ENCODE measurements at regions not wholly inside any gene's neighbourhood (a gene's known extent, or its start where the extent isn't known, plus 50 kb on each side); places are given as distances from the start of the nearest gene placed in this dataset.
"Not testable (repeated sequence)": the region's sequence is repeated elsewhere in the genome, so short reads cannot be mapped to it uniquely, and the experiment has no call there.

DNA sequence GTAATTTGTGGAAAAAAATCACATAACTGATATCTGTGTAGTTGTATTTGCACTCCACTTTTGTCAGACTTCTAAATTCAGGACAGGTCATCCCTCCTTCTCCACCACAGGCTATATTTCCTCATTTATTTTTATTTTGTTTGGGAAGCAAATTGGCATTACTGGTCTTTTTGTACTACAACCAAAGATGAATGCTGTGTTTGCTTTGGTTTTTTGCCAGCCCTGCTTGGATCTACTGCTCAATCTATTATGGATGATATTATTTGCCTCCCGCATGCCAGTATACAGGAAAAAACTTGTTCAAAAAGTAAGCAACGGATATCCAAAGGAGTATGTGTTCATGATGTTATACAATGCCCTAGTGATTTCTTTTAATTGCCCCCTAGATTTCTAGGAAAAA, 948.8 kb downstream of the TRHDE start:
- Histone ChIP-seq H3K27me3 (no peaks in the 10 kb centered on the region), H3K36me3 (no peaks in the 10 kb centered on the region), H3K4me3 (no peak overlapping the region), H3K9me3 (no peaks in the 10 kb centered on the region)
- peak; percentile 40 for DNase-seq

- H3K4me3 ChIP-seq: no peak overlapping the region
- H3K36me3 ChIP-seq: no peaks in the 10 kb centered on the region
- H3K27me3 ChIP-seq: no peaks in the 10 kb centered on the region
- no peaks in the 10 kb centered on the region for H3K9me3 ChIP-seq
- DNase-seq: no peak
Measured at GRCh38 chr12:73221398-73221797, 949.2 kb downstream of the TRHDE start.

DNA sequence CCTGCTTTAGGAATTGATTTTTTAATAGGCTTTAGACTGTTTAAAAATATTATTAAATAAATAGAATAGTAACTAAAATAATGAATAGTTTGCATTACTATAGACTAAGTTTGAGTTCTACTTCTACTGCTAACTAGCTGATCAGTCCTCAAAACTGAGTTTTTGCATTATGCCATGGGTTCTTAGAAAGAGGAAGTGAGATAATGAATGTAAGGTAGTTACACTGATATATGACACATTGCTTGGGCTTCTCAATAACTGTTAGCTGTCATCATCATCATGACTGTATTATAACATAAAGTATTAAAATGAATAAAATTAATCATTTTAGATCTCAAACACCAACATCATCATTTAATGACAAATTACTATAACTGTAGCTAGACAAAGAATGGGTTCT, 949.7 kb downstream of the TRHDE start:
- no peak for DNase-seq
- H3K9me3 ChIP-seq: no peaks in the 10 kb centered on the region
- H3K36me3 ChIP-seq: no peaks in the 10 kb centered on the region
- no peaks in the 10 kb centered on the region for H3K27me3 ChIP-seq
- H3K4me3 ChIP-seq: no peak overlapping the region

GRCh38 chr12:73225371-73225937, 953.3 kb downstream of the TRHDE start:
- no peaks in the 10 kb centered on the region for H3K36me3 ChIP-seq
- no peak for DNase-seq
- no peak overlapping the region for H3K4me3 ChIP-seq
- H3K27me3 ChIP-seq: no peaks in the 10 kb centered on the region
- H3K9me3 ChIP-seq: no peaks in the 10 kb centered on the region

GRCh38 chr12:73225941-73226340, 953.8 kb downstream of the TRHDE start:
- DNase-seq: no peak
- H3K4me3 ChIP-seq: no peak overlapping the region

GRCh38 chr12:73226593-73226992, 954.4 kb downstream of the TRHDE start:
- Histone ChIP-seq H3K4me3 (no peak overlapping the region), H3K27me3 (no peaks in the 10 kb centered on the region), H3K36me3 (no peaks in the 10 kb centered on the region), H3K9me3 (no peaks in the 10 kb centered on the region)
- DNase-seq: no peak

More at GRCh38 chr12:73225941-73226340, 953.8 kb downstream of the TRHDE start:
- Histone ChIP-seq H3K9me3 (no peaks in the 10 kb centered on the region), H3K27me3 (no peaks in the 10 kb centered on the region), H3K36me3 (no peaks in the 10 kb centered on the region)

- not testable (repeated sequence) for DNase-seq, H3K27me3 ChIP-seq, H3K4me3 ChIP-seq, H3K9me3 ChIP-seq, H3K36me3 ChIP-seq
Measured at GRCh38 chr12:73228828-73229227, 956.7 kb downstream of the TRHDE start.

GRCh38 chr12:73235387-73235786, 963.2 kb downstream of the TRHDE start:
- Histone ChIP-seq H3K36me3 (no peaks in the 10 kb centered on the region), H3K4me3 (no peak overlapping the region), H3K9me3 (peaks cover 13% of the 10 kb centered on the region), H3K27me3 (no peaks in the 10 kb centered on the region)
- DNase-seq: no peak

GRCh38 chr12:73240110-73240509, 967.9 kb downstream of the TRHDE start:
- Histone ChIP-seq H3K36me3 (no peaks in the 10 kb centered on the region), H3K9me3 (peaks cover 2% of the 10 kb centered on the region), H3K27me3 (no peaks in the 10 kb centered on the region), H3K4me3 (no peak overlapping the region)
- no peak for DNase-seq

GRCh38 chr12:73262788-73263381, 990.7 kb downstream of the TRHDE start:
- H3K9me3 ChIP-seq: no peaks in the 10 kb centered on the region
- no peak overlapping the region for H3K4me3 ChIP-seq
- H3K27me3 ChIP-seq: no peaks in the 10 kb centered on the region
- H3K36me3 ChIP-seq: no peaks in the 10 kb centered on the region
- DNase-seq: no peak

DNA sequence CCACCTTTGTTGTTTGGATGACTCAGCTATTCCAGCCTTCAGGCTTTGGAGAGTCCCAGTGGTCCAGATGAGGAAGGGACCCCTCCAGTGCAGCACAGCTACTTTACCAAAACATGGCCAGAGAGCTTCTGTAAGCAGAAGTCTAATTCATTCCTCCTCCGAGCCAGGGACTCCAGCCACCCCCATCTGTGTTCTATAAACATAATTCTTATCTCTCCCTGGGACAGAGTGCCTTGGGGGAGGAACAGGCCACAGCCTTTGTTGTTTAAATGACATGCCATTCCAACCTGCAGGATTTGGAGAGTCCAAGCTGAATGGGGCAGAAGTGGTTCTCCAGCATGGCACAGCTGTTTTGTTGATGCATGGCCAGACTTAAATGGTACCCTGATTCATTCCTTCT, 994.0 kb downstream of the TRHDE start:
- H3K9me3 ChIP-seq: peaks cover 5% of the 10 kb centered on the region
- no peaks in the 10 kb centered on the region for H3K36me3 ChIP-seq
- no peak overlapping the region for H3K4me3 ChIP-seq
- H3K27me3 ChIP-seq: no peaks in the 10 kb centered on the region
- DNase-seq: no peak

DNA sequence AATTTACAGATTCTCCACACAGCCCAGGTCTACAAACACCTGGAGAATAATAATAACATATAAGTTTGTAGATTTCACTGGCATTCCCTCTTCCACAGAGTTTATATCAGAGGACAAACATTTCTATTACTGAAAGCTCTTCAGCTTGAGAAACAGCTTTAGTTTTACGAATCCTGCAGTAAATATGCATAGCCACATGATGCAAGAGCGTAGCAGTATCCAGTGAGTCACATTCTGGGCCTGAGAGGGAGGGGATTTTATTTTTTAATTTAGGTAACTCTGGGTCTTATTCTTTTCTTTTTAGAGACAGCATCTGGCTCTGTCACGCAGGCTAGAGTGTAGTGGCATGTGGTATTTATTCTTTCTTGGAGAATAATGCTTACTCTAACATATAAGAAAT, 1002.8 kb downstream of the TRHDE start:
- Histone ChIP-seq H3K27me3 (no peaks in the 10 kb centered on the region), H3K36me3 (no peaks in the 10 kb centered on the region), H3K4me3 (no peak overlapping the region), H3K9me3 (no peaks in the 10 kb centered on the region)
- DNase-seq: no peak

GRCh38 chr12:73277971-73278370, 1005.8 kb downstream of the TRHDE start:
- Histone ChIP-seq H3K27me3 (no peaks in the 10 kb centered on the region), H3K4me3 (no peak overlapping the region), H3K9me3 (no peaks in the 10 kb centered on the region), H3K36me3 (no peaks in the 10 kb centered on the region)
- no peak for DNase-seq

DNA sequence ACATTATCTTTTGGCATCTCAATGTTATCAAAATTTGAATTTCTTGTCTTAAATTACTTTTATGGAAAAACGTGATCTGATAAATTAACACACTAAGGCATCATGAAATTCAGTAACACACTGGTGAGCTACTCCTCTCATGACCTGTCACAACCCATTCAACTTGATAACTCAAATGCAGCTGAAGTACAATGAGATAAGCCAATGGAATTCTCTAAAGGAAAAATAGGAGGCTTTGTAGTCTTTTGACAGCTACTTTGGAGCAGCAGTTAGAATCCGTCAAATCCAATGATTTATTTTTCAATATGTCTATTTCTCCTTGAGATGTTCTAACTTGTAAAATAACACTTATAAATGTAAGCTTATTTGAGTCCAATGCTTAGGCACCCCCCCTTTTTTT, 1029.4 kb downstream of the TRHDE start:
- Histone ChIP-seq H3K4me3 (no peak overlapping the region), H3K36me3 (no peaks in the 10 kb centered on the region), H3K9me3 (no peaks in the 10 kb centered on the region), H3K27me3 (no peaks in the 10 kb centered on the region)
- no peak for DNase-seq

DNA sequence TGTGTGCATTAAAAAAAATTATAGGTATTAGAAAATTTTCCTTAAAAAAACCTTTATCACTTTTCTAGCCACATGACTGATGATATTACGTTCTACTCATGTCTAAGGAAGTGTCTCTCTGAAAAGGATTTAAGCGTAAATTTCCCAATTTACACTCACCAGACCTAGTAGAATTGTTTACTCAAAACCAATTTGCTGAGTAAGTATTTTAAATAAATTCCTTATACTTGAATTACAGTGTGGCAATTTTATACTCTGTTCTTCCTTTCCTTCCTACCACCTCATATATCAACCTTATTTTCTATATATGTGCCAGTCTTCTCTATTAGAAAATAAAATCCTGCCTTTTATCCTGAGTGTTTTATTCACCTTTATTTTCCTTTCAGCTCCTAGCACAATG, 1035.1 kb downstream of the TRHDE start:
- Histone ChIP-seq H3K27me3 (no peaks in the 10 kb centered on the region), H3K9me3 (peaks cover 8% of the 10 kb centered on the region; the same call in 1 of the 2 replicates), H3K4me3 (no peak overlapping the region), H3K36me3 (no peaks in the 10 kb centered on the region)
- DNase-seq: no peak

DNA sequence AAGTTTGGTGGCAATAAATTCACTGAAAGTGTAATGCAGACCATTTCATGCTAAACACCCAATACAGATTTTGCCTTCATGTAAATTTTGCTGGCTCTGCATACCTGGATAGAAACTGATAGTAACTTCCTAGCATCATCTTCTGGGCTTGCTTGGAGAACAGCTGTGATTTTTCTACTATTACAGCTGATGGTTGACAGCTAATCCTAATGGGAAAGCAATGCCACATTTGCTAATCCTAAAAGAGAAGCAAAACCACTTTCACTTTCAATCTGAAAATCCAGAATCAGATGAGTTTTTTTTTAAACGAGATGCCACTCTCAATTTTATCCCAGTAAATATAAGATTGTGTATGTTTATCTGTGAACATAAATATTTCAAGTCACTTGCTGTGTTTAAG, 1035.9 kb downstream of the TRHDE start:
- DNase-seq: no peak
- H3K36me3 ChIP-seq: no peaks in the 10 kb centered on the region
- H3K4me3 ChIP-seq: peak overlapping the region; percentile 25
- peaks cover 8% of the 10 kb centered on the region; the same call in 1 of the 2 replicates for H3K9me3 ChIP-seq
- H3K27me3 ChIP-seq: no peaks in the 10 kb centered on the region

DNA sequence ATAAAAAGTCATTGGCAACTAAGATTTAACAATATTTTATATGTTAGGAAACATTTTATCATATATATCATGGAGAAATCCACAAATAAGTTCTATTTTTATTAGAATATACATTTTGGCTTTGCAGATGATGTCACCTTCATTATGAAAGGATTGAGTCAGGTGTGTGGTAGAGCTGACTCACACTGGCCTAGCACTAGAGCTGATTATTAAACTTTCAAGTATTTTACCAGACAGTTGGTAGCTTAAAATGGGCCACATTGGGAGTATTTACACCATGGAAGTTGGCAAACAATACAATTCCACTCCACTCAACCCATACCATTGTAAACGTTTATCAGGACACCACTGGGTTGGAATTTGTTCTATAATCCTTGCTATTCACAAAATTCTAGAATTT, 1036.6 kb downstream of the TRHDE start:
- Histone ChIP-seq H3K4me3 (peak overlapping the region; percentile 25), H3K27me3 (no peaks in the 10 kb centered on the region), H3K36me3 (no peaks in the 10 kb centered on the region), H3K9me3 (peaks cover 8% of the 10 kb centered on the region; the same call in 1 of the 2 replicates)
- peak; percentile 24 for DNase-seq

DNA sequence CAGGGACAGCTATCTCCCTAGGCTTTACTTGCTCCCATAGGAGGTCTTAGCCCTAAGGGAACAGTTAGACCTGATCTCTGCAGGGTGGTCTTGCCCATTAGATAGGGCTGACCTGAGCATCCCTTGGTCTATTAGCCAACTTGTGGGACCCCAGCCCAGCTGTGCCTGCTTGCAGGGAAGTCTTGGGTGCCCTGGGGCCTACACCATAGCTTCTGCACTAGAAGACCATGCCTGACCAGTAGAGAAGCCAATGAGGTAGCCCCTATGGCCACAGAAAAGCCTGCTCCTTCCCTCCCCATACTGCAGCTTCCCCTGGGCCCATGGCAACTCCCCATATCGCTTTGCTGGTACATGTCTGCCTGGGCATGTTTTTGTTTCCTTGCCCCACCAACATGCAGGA, 1049.1 kb downstream of the TRHDE start:
- Histone ChIP-seq H3K4me3 (no peak overlapping the region), H3K9me3 (peaks cover 23% of the 10 kb centered on the region)

More for the DNA sequence above, 1049.1 kb downstream of the TRHDE start:
- DNase-seq: no peak
- Histone ChIP-seq H3K36me3 (no peaks in the 10 kb centered on the region), H3K27me3 (no peaks in the 10 kb centered on the region)
